ENCODE measurements at regions not wholly inside any gene's neighbourhood (a gene's known extent, or its start where the extent isn't known, plus 50 kb on each side); places are given as distances from the start of the nearest gene placed in this dataset.
A peak's percentile ranks its signal among the peaks of the same experiment; 100 is the strongest.

DNA sequence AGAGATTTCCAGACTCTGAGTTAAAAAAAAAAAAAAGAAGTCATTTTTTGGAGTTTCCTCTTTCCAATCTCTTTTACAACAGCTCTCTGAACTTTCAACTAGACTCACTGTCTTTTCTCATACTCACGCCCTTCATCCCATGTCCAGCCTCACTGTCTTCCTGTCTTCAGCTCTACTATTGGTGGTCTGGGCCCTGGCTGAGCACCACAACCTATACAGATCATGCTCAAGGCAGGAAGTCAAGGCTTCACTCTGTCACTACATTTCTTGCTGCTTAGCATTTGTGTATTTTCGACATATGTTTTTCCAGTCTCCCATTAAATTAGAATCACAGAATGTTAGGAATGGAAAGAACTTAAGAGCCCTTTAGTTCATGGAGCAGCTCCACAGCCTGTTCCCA is 106.4 kb upstream of the PPP2R5A start:
- 100% methylated on average over 1 of the region's 2 CpGs; no CpG with 5 or more reads in 1 of the 2 experiments for WGBS, 2 experiments (ENCODE audit: extremely low coverage in 2 of 2, insufficient read length in 1 of 2)
- Histone ChIP-seq H2AK5ac (ENCODE audit: low read depth, low read length) (no peak overlapping the region), H2AK9ac (replicated peaks; ENCODE audit: low read depth, low read length, poor library complexity) (no peak overlapping the region), H2BK20ac (ENCODE audit: low read depth, low read length) (peak overlapping the region; percentile 54; the same call in 1 of the 2 replicates), H4K20me1 (ENCODE audit: insufficient read depth, low read length) (no peaks in the 10 kb centered on the region), H3K9me3 (ENCODE audit: control insufficient read depth, insufficient read depth, low read length) (no peaks in the 10 kb centered on the region), H3K4me2 (ENCODE audit: low read depth, low read length) (no peak overlapping the region), H2BK15ac (ENCODE audit: low read depth, low read length) (peak overlapping the region; percentile 73; the same call in 1 of the 3 replicates), H4K8ac (ENCODE audit: low read depth in 2 of 2, low read length in 2 of 2) (peak overlapping the region; percentile 22 to 28; a peak in 2 of 4 replicates), H3K23ac (ENCODE audit: low read depth, low read length) (no peak overlapping the region), H3K4me1 (ENCODE audit: control insufficient read depth, insufficient read depth, low read length) (peaks cover 10% of the 10 kb centered on the region), H2BK120ac (ENCODE audit: low read depth, low read length) (peak overlapping the region; percentile 1; the same call in 1 of the 2 replicates), H4K91ac (ENCODE audit: insufficient read depth, low read depth, low read length) (peak overlapping the region; percentile 14; the same call in 1 of the 2 replicates), H3K4ac (ENCODE audit: low read depth, low read length) (peak overlapping the region; percentile 68; the same call in 1 of the 2 replicates), H3K9me1 (ENCODE audit: insufficient read depth, low read length) (peaks cover 9% of the 10 kb centered on the region), H4K5ac (ENCODE audit: low read depth, low read length) (peak overlapping the region; percentile 55), H3K9ac (ENCODE audit: low read depth, low read length) (no peak overlapping the region), H3K36me3 (ENCODE audit: control insufficient read depth, insufficient read depth, low read length) (no peaks in the 10 kb centered on the region), H3K4me3 (ENCODE audit: insufficient read depth, low read depth, low read length) (no peak overlapping the region), H3K27me3 (ENCODE audit: control insufficient read depth, insufficient read depth, low read length) (no peaks in the 10 kb centered on the region), H3K18ac (ENCODE audit: low read depth, low read length) (peak overlapping the region; percentile 37; the same call in 1 of the 2 replicates), H3K27ac (ENCODE audit: insufficient read depth, low read length) (no peak overlapping the region), H2BK5ac (ENCODE audit: low read depth, low read length, poor library complexity, severe bottlenecking) (peak overlapping the region; percentile 70), H3K56ac (ENCODE audit: extremely low read depth, insufficient read depth, low read length) (no peak overlapping the region), H3K79me1 (ENCODE audit: low read depth in 1 of 2, low read length in 2 of 2) (no peaks in the 10 kb centered on the region), H3K14ac (replicated peaks; ENCODE audit: low read depth, low read length) (peak overlapping the region; percentile 75), H2AFZ (replicated peaks; ENCODE audit: low read length, poor library complexity) (no peak overlapping the region)
- ATAC-seq (ENCODE audit: low read depth) (no peak), DNase-seq (peak; percentile 7)
- POLR2A ChIA-PET (ENCODE audit: unreplicated experiment), result no interaction called here
- no TSS peak for BruUV-seq (replicated peaks)
- TF ChIP-seq FOS (IDR thresholded peaks at IDR 0.05; ENCODE audit: low read depth, low read length), result no peak
- no peak for TF ChIP-seq CEBPB (IDR thresholded peaks at IDR 0.05; ENCODE audit: low read depth, low read length)
- TF ChIP-seq RFX5 (IDR thresholded peaks at IDR 0.05; ENCODE audit: low read depth, low read length), result no peak
- TF ChIP-seq CHD1 (IDR thresholded peaks at IDR 0.05; ENCODE audit: low read depth, low read length), result no peak
- no peak for TF ChIP-seq SMC3 (IDR thresholded peaks at IDR 0.05; ENCODE audit: low read depth, low read length)
- no peak for TF ChIP-seq CTCF (conservative IDR thresholded peaks at IDR 0.05; ENCODE audit: low read depth, low read length)
- TF ChIP-seq MAZ (IDR thresholded peaks at IDR 0.05; ENCODE audit: borderline replicate concordance, low read depth, low read length), result no peak
- TF ChIP-seq RCOR1 (IDR thresholded peaks at IDR 0.05; ENCODE audit: insufficient replicate concordance, low read length), result no peak
- no peak for TF ChIP-seq NFE2L2 (IDR thresholded peaks at IDR 0.05; ENCODE audit: low read depth, low read length)
- no peak for TF ChIP-seq ELK1 (IDR thresholded peaks at IDR 0.05; ENCODE audit: borderline replicate concordance, low read depth, low read length)
- TF ChIP-seq MXI1 (IDR thresholded peaks at IDR 0.05; ENCODE audit: borderline replicate concordance, low read depth, low read length), result no peak
- no peak for TF ChIP-seq RAD21 (IDR thresholded peaks at IDR 0.05; ENCODE audit: low read length)
- no peak for TF ChIP-seq MAFK (IDR thresholded peaks at IDR 0.05; ENCODE audit: low read depth, low read length)
- TF ChIP-seq, protein P1, sequence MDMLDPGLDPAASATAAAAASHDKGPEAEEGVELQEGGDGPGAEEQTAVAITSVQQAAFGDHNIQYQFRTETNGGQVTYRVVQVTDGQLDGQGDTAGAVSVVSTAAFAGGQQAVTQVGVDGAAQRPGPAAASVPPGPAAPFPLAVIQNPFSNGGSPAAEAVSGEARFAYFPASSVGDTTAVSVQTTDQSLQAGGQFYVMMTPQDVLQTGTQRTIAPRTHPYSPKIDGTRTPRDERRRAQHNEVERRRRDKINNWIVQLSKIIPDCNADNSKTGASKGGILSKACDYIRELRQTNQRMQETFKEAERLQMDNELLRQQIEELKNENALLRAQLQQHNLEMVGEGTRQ (IDR thresholded peaks at IDR 0.05; ENCODE audit: low read depth, low read length), result no peak
- CTCF ChIA-PET, result no interaction called here
- in situ Hi-C loops (cut with MboI; ENCODE audit: low sequenced_read_pairs) (no loop called here), dilution Hi-C loops (cut with HindIII; ENCODE audit: low sequenced_read_pairs, unreplicated experiment) (no loop called here), intact Hi-C loops (cut with micrococcal nuclease) (loop anchor here (5.0 kb wide), 1 partner anchor 108 kb away; the partner anchor contains the start of gene PPP2R5A)
